ENCODE measurements at regions not wholly inside any gene's neighbourhood (a gene's known extent, or its start where the extent isn't known, plus 50 kb on each side); places are given as distances from the start of the nearest gene placed in this dataset.

DNA sequence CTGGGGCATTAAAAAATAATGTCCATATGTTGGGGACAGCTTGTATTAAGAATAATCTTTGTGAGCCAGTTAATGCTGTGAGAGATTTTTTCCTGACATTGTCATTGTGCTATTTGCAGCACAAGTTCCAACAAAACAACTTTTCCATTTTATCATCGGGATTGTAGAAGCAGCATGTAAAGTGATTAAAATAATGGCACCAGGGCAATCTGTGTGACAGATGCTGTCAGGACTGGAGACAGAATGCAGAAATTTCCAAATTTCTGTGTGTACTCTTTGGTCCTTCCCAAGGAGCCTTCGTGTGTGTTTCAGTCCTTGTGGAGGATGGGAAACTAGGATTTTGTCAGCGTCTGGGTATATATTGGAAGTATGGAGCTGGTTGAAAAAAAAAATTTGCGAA, 101.5 kb upstream of the LIMCH1 start:
- TF ChIP-seq CTCF (IDR thresholded peaks at IDR 0.05), result no peak
- H3K27me3 ChIP-seq (ENCODE audit: insufficient read depth in 3 of 3, low read length in 2 of 3), result no peaks in the 10 kb centered on the region
- no peaks in the 10 kb centered on the region for H3K36me3 ChIP-seq (ENCODE audit: insufficient read depth in 1 of 2, low read depth in 1 of 2)
- DNase-seq (no peak), ATAC-seq (peak in 3 of 4 donors; percentile 9 to 44 (median 24))
- H3K4me1 ChIP-seq, result peaks cover 68% of the 10 kb centered on the region
- peak overlapping the region; percentile 35 for H3K4me3 ChIP-seq
- H3K27ac ChIP-seq, result peak overlapping the region; percentile 68
- H3K9me3 ChIP-seq, result no peaks in the 10 kb centered on the region
- WGBS, 3 donors, result 32 to 52% (median 37%) methylated on average over 4 of the region's 4 CpGs
- intact Hi-C loops (cut with DNase I), result no loop called here

- no peaks in the 10 kb centered on the region for H3K9me3 ChIP-seq
- H3K27ac ChIP-seq, result peak overlapping the region; percentile 68
- intact Hi-C loops (cut with DNase I), result no loop called here
- H3K27me3 ChIP-seq (ENCODE audit: insufficient read depth in 3 of 3, low read length in 2 of 3), result no peaks in the 10 kb centered on the region
- ATAC-seq (peak; percentile 40 to 77 (median 60)), DNase-seq (no peak)
- TF ChIP-seq CTCF (IDR thresholded peaks at IDR 0.05), result no peak
- no peaks in the 10 kb centered on the region for H3K36me3 ChIP-seq (ENCODE audit: insufficient read depth in 1 of 2, low read depth in 1 of 2)
- H3K4me3 ChIP-seq, result peak overlapping the region; percentile 35
- peaks cover 61% of the 10 kb centered on the region for H3K4me1 ChIP-seq
- WGBS, 3 donors, result 11 to 31% (median 14%) methylated on average over 2 of the region's 2 CpGs
Measured at GRCh38 chr4:41437111-41437536, 100.8 kb upstream of the LIMCH1 start.

DNA sequence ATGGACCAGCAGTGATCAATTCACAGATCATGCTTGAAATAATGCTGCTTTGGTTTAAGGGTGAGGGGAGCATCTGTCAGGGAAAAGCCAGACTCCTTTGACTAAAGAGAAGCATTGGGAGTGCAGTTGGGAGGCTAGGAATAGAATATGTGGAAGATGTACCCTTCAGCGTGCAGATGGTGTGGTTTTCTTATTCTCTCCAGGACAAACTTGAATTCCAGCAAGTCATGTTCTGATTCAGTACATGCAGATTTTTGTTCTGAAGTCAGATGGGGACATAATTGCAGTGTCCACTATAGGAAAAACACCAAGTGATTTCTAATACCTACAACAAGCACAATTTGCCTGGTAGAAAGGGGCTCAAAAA, 99.0 kb upstream of the LIMCH1 start:
- no peak for TF ChIP-seq CTCF (IDR thresholded peaks at IDR 0.05)
- Histone ChIP-seq H3K9me3 (no peaks in the 10 kb centered on the region), H3K4me1 (peaks cover 43% of the 10 kb centered on the region), H3K27me3 (ENCODE audit: insufficient read depth in 3 of 3, low read length in 2 of 3) (no peaks in the 10 kb centered on the region), H3K36me3 (ENCODE audit: insufficient read depth in 1 of 2, low read depth in 1 of 2) (no peaks in the 10 kb centered on the region), H3K27ac (no peak overlapping the region), H3K4me3 (no peak overlapping the region)
- 82 to 96% (median 94%) methylated on average over 1 of the region's 1 CpG for WGBS, 3 donors
- ATAC-seq, result no peak
- no peak for DNase-seq
- intact Hi-C loops (cut with DNase I), result no loop called here

GRCh38 chr4:41442810-41443209, 95.1 kb upstream of the LIMCH1 start:
- H3K4me3 ChIP-seq, result no peak overlapping the region
- no peaks in the 10 kb centered on the region for H3K9me3 ChIP-seq
- H3K36me3 ChIP-seq (ENCODE audit: insufficient read depth in 1 of 2, low read depth in 1 of 2), result no peaks in the 10 kb centered on the region
- DNase-seq (no peak), ATAC-seq (no peak)
- no peak overlapping the region for H3K27ac ChIP-seq
- intact Hi-C loops (cut with DNase I), result no loop called here
- no peaks in the 10 kb centered on the region for H3K27me3 ChIP-seq (ENCODE audit: insufficient read depth in 3 of 3, low read length in 2 of 3)
- H3K4me1 ChIP-seq, result peaks cover 37% of the 10 kb centered on the region
- TF ChIP-seq CTCF (IDR thresholded peaks at IDR 0.05), result no peak

DNA sequence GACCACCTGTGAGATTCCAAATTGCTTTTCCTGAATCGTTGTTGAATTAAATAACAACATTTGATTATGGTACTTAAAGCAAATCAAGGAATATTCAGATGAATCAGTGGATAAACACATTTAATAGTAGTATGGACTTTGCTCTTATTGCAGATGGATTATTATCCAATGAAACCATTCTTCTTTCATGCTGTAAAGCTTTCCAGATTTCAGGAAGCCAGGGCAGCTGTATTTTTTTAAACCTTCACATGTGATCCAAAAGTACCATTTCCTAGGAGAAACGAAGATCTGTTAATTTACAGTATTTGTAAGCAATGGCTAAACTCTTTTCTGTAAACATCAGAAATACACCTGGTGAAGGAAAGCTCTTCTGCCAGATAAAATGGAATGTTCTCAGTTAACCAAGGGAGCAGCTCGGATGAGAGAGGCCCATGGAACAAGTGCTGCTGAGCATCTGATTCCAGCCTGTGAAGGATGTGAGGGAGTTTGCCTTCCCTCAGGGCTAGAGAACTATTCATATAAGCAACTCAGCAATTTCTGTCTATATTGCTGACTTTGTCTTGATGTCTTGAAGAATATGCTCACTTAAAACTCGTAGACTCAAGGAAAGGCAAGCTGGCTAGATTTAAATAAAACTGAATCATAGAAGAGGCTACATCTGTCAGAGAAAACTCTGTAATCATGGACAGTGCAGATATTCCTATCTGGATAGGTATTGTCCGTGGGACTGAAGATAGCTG, 94.4 kb upstream of the LIMCH1 start:
- no peak overlapping the region for H3K27ac ChIP-seq
- DNase-seq (no peak), ATAC-seq (no peak)
- no peak for TF ChIP-seq CTCF (IDR thresholded peaks at IDR 0.05)
- no peaks in the 10 kb centered on the region for H3K36me3 ChIP-seq (ENCODE audit: insufficient read depth in 1 of 2, low read depth in 1 of 2)
- no peak overlapping the region for H3K4me3 ChIP-seq
- intact Hi-C loops (cut with DNase I), result no loop called here
- H3K9me3 ChIP-seq, result no peaks in the 10 kb centered on the region
- 64 to 78% (median 67%) methylated on average over 5 of the region's 5 CpGs for WGBS, 3 donors
- no peaks in the 10 kb centered on the region for H3K27me3 ChIP-seq (ENCODE audit: insufficient read depth in 3 of 3, low read length in 2 of 3)
- H3K4me1 ChIP-seq, result peaks cover 30% of the 10 kb centered on the region

Measured in psoas muscle (tissue), 7 donors.